ENCODE measurements at regions not wholly inside any gene's neighbourhood (a gene's known extent, or its start where the extent isn't known, plus 50 kb on each side); places are given as distances from the start of the nearest gene placed in this dataset.

GRCh38 chr12:111173836-111174235, 195.1 kb downstream of the PHETA1 start:
- TF ChIP-seq, protein P1, sequence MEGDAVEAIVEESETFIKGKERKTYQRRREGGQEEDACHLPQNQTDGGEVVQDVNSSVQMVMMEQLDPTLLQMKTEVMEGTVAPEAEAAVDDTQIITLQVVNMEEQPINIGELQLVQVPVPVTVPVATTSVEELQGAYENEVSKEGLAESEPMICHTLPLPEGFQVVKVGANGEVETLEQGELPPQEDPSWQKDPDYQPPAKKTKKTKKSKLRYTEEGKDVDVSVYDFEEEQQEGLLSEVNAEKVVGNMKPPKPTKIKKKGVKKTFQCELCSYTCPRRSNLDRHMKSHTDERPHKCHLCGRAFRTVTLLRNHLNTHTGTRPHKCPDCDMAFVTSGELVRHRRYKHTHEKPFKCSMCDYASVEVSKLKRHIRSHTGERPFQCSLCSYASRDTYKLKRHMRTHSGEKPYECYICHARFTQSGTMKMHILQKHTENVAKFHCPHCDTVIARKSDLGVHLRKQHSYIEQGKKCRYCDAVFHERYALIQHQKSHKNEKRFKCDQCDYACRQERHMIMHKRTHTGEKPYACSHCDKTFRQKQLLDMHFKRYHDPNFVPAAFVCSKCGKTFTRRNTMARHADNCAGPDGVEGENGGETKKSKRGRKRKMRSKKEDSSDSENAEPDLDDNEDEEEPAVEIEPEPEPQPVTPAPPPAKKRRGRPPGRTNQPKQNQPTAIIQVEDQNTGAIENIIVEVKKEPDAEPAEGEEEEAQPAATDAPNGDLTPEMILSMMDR (IDR thresholded peaks at IDR 0.05; ENCODE audit: insufficient read depth, low read length), result no peak
- TF ChIP-seq REST (IDR thresholded peaks at IDR 0.05; ENCODE audit: insufficient replicate concordance, low read depth) (no peak), POLR2AphosphoS5 (IDR thresholded peaks at IDR 0.05; ENCODE audit: low read depth) (0 out of 2 replicates have a peak, but pooled peaks have one; percentile 27), SPI1 (IDR thresholded peaks at IDR 0.05; ENCODE audit: borderline replicate concordance, low read depth) (peak; percentile 13; the same call in 1 of the 2 replicates), GABPA (IDR thresholded peaks at IDR 0.05; ENCODE audit: low read depth) (no peak)

Measured in HL-60 (cell line).